ENCODE measurements at regions not wholly inside any gene's neighbourhood (a gene's known extent, or its start where the extent isn't known, plus 50 kb on each side); places are given as distances from the start of the nearest gene placed in this dataset.

DNA sequence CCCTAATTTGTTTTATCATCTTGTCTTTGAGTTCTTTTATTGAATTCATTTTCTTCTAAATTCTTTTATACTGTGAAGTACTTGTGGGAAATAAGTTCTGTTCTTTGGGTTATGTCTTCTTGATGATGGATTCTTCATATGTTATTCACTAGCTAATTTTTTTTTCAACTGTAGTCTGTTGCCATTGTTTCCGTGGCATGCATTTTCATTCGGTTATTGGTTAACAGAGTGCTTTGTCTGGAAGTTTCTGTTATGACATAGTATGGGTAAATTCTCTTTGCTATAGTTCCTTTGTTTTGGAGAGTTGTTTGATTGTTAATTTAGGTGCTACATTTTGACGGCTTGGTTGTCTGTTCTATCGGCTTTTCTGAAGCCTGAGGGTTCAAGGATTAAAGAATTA lies 184.9 kb upstream of the AADAT start:
- no peak for DNase-seq (ENCODE audit: low read depth)
- TF ChIP-seq, protein P1, sequence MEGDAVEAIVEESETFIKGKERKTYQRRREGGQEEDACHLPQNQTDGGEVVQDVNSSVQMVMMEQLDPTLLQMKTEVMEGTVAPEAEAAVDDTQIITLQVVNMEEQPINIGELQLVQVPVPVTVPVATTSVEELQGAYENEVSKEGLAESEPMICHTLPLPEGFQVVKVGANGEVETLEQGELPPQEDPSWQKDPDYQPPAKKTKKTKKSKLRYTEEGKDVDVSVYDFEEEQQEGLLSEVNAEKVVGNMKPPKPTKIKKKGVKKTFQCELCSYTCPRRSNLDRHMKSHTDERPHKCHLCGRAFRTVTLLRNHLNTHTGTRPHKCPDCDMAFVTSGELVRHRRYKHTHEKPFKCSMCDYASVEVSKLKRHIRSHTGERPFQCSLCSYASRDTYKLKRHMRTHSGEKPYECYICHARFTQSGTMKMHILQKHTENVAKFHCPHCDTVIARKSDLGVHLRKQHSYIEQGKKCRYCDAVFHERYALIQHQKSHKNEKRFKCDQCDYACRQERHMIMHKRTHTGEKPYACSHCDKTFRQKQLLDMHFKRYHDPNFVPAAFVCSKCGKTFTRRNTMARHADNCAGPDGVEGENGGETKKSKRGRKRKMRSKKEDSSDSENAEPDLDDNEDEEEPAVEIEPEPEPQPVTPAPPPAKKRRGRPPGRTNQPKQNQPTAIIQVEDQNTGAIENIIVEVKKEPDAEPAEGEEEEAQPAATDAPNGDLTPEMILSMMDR (IDR thresholded peaks at IDR 0.05; ENCODE audit: control insufficient read depth, extremely low read depth, insufficient read depth) = no peak
- H3K4me3 ChIP-seq (ENCODE audit: low read depth, low read length) = no peak overlapping the region

DNA sequence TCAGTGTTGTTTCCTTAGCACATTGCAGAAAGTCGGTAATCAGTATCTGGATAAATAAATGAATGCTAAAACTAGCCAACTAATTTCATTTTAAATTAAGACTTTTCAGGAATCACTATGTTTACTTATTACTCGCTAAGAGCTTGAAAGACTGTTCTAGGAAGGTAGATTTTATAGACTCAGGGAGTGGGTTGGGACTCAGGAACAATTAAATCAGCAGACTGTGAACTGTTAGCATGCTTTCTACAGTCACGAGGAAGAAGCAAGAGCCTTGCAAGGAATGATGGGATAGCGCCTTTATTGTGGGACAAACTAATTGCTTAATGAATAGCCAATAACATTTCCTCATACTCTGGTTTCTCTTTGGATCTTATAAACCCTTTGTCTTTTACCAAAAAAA lies 183.2 kb upstream of the AADAT start:
- H3K4me3 ChIP-seq (ENCODE audit: low read depth, low read length) = no peak overlapping the region
- DNase-seq (ENCODE audit: low read depth) = no peak
- TF ChIP-seq, protein P1 (IDR thresholded peaks at IDR 0.05; ENCODE audit: control insufficient read depth, extremely low read depth, insufficient read depth) = no peak

DNA sequence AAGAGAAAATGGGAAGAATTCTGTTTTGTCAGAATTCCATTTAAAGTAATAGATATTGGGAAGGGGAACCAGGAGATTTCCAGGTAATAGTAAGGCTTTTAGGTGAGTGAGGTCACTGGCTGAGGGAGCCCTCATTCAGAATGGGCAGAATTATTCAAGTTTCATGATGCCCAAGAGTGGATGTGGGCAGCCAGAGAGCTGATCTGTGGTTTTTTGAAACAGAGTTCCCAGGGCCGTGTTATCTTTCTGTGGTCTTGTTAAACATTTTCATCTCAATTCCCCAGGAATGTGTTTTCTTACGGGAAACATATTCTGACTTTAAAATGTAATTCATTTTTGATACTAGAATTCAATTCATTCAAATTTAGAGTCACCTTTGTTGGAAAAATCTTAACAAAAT lies 182.0 kb upstream of the AADAT start:
- DNase-seq (ENCODE audit: low read depth) = no peak
- no peak overlapping the region for H3K4me3 ChIP-seq (ENCODE audit: low read depth, low read length)
- TF ChIP-seq, protein P1 (IDR thresholded peaks at IDR 0.05; ENCODE audit: control insufficient read depth, extremely low read depth, insufficient read depth) = no peak

DNA sequence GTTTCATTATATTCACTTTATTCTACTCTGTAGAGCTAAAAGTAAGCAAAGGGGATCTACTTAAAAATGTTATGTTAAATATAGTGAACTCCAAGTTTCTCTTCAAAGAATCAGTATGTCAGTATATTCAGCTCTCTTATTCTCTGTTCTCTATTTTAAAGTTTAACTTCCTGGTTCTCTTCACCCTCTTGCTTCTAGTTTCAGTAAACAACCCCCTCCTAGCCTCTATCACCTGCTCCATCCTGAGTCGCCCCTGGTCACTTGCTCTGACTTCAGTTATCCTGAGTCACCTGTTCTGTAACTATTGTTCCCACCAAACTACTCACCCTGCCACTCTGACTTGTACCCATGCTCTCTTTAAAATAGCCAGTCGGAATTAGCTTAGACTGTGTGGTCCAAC lies 180.9 kb upstream of the AADAT start:
- DNase-seq (ENCODE audit: low read depth) = no peak
- TF ChIP-seq, protein P1 (IDR thresholded peaks at IDR 0.05; ENCODE audit: control insufficient read depth, extremely low read depth, insufficient read depth) = no peak
- no peak overlapping the region for H3K4me3 ChIP-seq (ENCODE audit: low read depth, low read length)

DNA sequence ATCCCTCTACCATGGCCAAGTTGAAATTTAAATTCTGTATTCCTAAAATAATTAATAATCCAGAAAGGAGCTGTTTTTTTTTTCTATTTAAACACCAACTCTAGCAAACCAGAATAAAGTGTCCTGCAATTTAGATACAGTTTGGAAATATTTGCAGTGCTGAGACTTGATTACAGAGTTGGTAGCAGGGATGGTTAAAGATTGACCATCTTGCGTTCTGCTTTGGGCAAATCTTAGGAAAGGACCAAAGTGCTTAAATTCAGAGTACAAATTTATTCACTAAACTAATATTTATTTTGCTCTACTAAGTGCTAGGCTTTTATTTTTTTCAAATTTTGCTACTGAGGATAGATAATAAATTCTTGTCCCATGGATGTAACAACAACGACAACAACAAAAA lies 180.2 kb upstream of the AADAT start:
- DNase-seq (ENCODE audit: low read depth) = no peak
- TF ChIP-seq, protein P1 (IDR thresholded peaks at IDR 0.05; ENCODE audit: control insufficient read depth, extremely low read depth, insufficient read depth) = no peak
- H3K4me3 ChIP-seq (ENCODE audit: low read depth, low read length) = no peak overlapping the region

DNA sequence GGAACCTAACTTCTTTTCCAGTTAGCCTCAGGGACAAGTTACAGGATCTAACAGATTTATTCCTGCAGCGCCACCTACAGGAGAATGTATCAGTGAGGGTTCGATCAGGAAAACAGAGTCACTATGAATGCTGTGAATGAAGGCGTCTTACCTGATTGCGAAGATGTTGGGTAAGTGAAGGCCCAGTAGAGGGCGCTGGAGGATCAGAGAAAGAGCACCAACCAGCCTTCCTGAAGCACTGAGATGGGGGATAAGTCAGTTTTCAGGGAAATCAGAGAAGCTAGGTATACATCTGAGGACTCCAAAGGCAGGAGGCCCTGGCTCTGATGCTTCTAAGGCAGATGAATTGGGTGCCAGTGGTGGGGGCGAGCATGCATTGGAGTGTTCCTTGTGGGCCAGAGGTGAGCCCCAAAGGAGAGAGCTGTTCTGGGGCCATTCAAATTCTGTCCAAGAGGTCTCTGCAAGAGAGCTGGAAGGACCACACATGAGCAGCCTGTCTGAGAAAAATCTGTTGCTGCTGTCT lies 169.9 kb upstream of the AADAT start:
- peak; percentile 87 for DNase-seq (ENCODE audit: low read depth)
- H3K4me3 ChIP-seq (ENCODE audit: low read depth, low read length) = no peak overlapping the region
- TF ChIP-seq, protein P1 (IDR thresholded peaks at IDR 0.05; ENCODE audit: control insufficient read depth, extremely low read depth, insufficient read depth) = peak; percentile 97

DNA sequence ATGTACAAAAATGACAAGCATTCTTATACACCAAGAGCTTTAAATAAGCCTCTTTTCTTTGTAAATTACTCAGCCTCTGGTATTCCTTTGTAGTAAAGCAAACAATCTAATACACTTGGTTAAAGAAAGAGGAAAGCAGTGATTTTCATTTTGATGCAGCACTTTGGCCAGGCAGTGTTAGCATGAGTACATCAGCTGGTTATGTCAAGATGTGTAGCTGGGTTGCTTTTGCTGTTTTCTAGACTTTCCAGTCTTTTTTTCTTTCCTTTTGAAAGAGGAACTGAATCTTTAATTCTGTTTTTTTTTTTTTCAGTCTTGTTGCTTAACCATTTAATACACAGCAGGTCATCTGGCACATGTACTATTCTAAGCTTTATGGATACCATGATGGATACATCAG lies 167.1 kb upstream of the AADAT start:
- no peak for DNase-seq (ENCODE audit: low read depth)
- TF ChIP-seq, protein P1 (IDR thresholded peaks at IDR 0.05; ENCODE audit: control insufficient read depth, extremely low read depth, insufficient read depth) = no peak
- no peak overlapping the region for H3K4me3 ChIP-seq (ENCODE audit: low read depth, low read length)

Measured in LNCaP clone FGC (cell line).